Posterior cingulate gyrus (tissue), 11 donors: ENCODE measurements at regions not wholly inside any gene's neighbourhood (a gene's known extent, or its start where the extent isn't known, plus 50 kb on each side); places are given as distances from the start of the nearest gene placed in this dataset.
"Not testable (repeated sequence)": the region's sequence is repeated elsewhere in the genome, so short reads cannot be mapped to it uniquely, and the experiment has no call there.

Experiments
- DNase-seq, 10 donors: peaks; one replicate each; pipeline versions ENCODE4 v3.0.0 to v3.0.0-alpha.2; 2020 to 2021; ENCODE audit warnings: mixed read lengths in 3 of 10
- intact Hi-C: fragments of 100-400 bp; cut with DNase I; formaldehyde crosslinking; loops from one replicate; pipeline ENCODE4 v1.15.1; 2023

DNA sequence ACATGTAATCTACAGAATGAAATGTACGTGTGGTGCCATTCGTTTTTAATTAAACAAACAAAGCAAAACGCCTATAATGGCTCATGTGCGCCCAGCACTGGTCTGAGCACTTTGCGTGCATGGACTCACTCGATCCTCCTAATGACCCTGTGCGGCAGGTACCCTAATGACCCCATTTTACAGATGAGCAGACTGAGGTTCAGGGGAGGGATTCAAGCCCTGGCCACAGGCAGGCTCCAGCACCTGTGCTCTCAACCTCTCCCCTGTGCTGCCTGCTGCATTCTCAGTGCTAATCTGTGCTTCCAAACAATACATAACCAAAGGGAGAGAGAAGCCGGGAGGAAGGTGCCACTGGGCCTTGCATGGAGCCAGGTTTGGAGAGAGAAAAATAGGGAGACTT is 124.2 kb upstream of the ZBTB40 start:
- intact Hi-C loops, result no loop called here
- DNase-seq, result peak in 2 of 10 donors; percentile 4 to 39

DNA sequence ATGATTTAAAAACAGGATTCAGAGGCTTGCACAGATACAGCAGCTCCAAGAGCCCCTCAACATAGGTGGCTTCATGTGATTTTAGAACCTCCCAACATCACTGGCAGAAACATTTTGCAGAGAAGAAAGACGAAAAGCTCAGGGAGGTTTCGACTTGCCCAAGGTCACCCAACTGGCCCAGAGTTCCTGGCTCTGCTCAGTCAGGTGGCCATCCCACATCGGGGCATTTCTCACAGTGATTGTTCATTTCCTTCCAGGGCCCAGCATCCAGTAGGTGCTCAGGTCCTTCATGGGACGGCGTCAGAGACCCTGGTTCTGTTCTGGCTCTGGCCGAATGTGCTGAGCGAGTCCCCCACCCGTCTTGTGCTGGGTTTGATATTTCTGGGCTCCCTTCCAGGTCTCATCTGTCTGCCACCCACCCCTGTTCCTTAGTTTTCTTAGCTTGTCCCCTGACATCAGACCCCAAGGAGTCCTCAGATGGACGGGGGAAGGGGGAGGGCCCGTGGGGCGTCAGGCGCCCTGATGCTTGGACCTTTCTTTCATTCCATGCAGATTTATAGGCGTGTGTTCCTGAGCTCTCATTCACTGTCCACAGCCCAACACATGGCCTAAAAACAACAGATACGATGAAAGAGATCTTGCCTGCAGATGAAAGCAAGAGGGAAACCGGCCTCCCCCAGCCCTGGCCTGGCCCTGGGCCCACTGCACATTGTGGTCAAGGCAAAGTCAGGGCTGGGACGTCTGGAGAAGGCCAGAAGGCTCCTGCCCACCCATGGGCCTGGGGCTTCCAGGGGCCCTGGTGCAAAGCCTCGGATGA is 123.1 kb upstream of the ZBTB40 start:
- DNase-seq, result peak in 2 of 10 donors; percentile 7 to 72
- intact Hi-C loops, result no loop called here

DNA sequence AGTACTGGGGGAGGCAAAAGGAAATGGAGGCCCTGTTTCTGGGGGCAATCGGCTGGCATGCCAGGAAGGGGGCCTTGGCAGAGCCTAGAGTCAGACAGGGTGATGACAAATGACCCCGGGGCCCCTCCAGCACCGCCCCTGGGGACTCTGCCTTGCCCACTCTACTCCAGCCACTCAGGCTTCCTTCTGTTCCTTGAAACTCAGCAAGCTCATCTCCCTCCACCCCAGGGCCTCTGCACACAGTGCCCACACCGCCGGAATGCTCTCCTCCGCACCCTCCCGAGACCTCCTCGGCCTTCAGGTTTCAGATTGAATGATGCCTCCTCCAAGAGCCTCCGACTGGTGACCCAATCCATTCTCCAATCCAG is 122.5 kb upstream of the ZBTB40 start:
- intact Hi-C loops, result no loop called here
- DNase-seq, result no peak

DNA sequence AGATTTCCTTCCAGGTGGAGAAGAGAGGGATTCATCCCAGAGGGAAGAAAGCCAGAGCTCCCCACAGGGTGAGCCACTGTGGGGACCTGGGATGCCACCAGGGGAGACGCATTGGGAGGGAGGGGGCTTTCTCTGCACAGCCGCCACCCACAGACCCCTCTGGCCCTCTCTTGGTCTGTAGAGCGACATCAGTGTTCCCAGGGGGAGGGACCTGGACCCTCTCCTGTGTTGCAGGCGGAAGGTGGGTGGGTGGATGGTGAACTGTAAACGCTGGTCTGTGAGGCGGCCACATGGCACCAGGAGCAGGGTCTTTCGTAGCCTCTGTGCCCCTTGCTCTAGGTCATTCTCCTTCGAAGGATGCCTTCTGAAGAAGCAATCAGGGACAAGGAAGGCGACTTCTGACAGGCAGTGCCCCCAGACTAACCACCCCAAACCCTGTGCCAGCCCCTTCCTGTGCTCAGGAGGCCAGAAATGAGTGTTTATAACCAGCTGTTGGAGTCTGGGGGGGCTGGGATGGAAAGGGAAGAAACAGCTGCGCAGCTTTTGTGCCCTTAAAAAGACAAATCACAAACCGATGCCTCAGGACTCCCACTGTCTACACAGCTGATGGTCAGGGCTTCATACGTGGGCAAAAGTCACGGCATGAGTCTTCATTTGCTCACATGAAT is 121.4 kb upstream of the ZBTB40 start:
- intact Hi-C loops, result no loop called here
- peak in 1 of 10 donors; percentile 55 for DNase-seq

DNA sequence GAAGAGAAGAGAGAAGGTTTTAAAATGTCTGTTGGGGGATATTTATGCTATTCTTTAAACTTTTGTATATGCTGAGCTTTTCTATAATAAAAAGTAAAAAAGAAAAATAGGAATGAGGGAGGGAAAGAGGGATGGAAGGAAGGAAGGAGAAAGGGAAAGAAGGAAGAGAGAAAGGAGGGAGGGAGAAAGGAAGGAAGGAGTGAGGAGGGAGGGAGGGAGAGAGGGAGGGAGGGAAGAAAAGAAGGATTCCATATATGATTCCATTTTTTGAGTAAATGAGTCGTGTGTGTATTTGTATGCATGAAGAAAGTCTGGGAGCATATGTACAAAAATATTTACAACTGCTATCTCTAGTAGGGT is 120.9 kb upstream of the ZBTB40 start:
- DNase-seq, result no peak
- intact Hi-C loops, result no loop called here

DNA sequence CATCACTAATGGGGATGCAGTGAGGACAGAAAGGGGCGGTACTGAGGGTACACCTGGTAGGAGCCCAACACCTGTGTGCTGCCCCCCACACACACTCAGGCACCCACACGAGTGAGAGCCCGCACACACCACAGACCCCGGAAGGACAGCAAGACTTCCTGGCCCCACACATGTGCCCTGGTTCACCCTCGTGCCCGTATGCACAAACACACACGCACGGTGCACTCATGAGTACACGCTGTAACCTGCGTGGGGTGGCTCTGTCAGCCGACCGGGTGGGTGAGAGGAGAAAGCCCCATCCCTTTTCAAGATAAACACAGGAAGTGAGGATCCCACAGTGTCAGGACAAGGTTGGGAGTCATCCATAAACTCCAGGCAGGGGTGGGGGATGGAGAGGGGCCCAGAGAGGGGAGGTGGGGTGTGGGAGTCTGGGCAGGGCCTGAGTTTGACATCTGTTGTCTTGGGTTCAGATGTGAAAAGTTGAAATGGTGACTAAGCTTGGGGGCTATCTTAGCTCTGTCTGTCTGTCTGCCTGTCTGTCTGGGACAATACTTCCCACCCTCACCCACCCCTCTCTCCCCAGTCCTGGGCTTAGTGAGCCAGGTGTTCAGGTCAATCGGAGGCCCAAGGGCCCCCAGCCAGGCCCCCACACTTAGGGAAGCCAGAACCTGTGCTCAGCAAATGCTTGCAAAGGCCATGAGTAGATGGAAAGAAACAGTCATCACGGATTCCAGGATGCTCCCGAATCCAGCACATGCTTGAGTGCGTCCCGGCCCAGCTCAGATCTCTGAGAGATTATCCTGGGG is 119.8 kb upstream of the ZBTB40 start:
- intact Hi-C loops, result no loop called here
- DNase-seq, result peak in 1 of 10 donors; percentile 67

DNA sequence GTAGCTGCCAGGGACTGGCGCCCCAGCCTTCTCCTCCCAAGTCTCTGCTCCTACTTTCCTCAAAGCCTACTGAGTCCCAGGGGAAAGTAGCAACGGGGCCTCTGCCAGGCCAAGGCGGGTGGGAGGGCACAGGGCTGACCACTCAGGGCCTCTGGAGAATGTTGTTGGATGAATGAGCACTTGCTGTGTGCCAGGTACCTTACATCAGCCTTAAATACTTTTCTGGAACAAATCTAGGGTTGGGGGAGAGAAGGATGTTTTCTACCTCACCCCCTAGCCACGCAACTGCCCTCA is 119.3 kb upstream of the ZBTB40 start:
- no peak for DNase-seq
- intact Hi-C loops, result no loop called here

DNA sequence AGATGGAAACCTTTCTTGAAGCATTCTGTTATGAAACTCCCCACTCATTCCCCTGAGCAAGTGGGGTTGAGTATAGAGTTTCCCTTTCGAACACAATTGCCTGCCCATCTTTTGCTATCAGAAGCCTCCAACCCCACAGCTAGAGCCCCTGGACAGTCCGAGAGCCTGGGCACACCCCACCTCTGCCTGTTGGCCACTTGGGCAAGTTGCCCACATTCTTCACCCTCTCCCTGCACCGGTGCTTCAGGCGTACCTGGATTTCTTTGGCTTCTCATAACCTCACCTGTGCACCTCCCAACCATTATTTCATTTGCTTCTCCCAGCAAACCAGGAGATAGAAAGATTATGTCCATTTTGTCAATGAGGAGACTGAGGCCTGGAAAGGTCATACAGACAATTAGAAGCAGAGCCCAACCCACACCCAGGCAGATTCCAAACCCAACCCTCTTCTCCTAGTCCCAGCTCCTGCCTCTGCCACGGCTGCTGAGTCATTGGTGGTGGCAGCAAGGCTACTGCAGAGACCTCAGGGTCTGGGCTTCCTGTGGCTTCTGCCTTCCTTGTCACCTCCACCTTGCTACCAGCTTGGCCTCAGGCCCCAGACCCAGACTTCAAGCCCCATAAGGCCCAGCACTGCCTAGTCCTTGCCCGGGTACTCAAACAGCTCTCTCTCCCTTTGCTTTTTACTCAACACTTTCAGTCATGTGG is 118.7 kb upstream of the ZBTB40 start:
- peak in 1 of 10 donors; percentile 7 for DNase-seq
- intact Hi-C loops, result no loop called here

DNA sequence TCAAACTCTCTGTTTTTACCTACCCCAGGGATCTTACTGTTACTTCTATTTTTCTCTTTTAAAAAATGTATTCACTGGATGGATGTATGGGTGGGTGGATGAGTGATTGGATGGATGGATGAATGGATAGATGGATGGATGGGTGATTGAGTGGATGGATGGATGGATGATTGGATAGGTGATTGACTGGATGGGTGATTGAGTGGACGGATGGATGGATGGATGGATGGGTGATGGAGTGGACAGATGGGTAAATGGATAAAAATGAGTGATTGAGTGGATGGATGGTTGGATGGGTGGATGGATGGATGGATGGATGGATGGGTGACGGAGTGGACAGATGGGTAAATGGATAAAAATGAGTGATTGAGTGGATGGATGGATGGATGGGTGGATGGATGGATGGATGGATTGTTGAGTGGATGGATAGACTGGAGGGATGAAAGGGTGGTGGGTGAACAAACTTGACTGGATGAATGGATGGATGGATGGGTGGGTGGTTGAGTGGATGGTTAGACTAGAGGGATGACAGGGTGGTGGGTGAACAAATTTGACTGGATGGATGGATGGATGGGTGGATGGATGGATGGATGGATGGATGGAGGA is 118.0 kb upstream of the ZBTB40 start:
- intact Hi-C loops, result no loop called here
- DNase-seq, result no peak

DNA sequence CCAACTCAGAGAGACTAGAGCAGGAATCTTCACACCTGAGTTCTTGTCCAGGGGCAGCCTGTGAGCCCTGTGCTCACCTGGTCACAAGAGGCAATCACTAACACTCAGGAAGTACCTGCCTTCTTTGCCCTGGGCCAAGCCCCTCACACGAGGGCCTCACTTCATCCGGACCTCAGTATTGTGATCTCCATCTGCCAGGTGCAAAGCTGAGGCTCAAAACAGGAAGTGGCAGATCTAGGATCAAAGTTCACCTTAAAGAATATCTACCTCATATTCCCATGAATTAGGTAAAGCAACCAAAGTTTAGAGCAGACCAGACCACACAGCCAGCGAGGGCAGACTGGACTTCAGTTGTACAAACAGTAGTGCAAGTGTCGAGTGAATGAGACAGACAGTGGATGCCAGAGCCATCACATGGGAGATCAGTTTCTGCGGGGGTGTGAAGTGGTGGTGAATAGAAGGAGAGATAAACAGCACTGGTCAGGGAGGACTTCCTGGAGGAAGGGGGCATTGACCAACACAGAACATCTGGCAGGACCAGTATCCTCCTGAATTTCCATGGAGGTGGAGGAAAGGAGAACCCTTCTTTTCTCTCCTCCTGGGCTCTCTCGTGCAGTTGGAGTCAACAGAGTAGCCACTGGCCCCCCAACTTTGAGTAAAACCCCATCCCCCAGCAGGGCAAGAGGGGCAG is 116.6 kb upstream of the ZBTB40 start:
- intact Hi-C loops, result no loop called here
- peak in 1 of 10 donors; percentile 26 for DNase-seq

DNA sequence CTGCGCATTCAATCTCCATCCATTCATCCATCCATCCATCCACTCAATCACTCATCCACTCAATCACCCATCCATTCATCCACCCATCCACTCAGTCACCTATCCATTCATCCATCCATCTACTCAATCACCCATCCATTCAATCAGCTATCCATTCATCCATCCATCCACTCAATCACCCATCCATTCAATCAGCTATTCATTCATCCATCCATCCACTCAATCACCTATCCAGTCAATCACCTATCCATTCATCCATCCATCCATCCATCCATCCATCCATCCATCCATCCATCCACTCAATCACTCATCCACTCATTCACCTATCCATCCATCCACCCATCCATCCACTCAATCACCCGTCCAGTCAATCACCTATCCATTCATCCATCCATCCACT is 115.4 kb upstream of the ZBTB40 start:
- intact Hi-C loops, result not testable (repeated sequence)

DNA sequence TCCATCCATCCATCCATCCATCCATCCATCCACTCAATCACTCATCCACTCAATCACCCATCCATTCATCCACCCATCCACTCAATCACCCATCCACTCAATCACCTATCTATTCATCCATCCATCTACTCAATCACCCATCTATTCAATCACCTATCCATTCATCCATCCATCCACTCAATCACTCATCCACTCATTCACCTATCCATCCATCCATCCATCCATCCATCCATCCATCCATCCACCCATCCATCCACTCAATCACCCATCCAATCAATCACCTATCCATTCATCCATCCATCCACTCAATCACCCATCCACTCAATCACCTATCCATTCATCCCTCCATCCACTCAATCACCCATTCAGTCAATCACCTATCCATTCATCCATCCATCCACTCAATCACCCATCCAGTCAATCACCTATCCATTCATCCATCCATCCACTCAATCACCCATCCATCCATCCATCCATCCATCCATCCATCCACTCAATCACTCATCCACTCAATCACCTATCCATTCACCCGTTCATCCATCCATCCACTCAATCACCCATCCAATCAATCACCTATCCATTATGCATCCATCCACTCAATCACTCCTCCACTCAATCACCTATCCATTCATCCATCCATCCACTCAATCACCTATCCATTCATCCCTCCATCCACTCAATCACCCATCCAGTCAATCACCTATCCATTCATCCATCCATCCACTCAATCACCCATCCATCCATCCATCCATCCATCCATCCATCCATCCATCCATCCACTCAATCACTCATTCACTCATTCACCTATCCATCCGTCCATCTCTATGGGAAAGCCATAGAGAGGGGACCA is 114.7 kb upstream of the ZBTB40 start:
- intact Hi-C loops, DNase-seq: not testable (repeated sequence)

More for the DNA sequence above, 115.4 kb upstream of the ZBTB40 start:
- not testable (repeated sequence) for DNase-seq

DNA sequence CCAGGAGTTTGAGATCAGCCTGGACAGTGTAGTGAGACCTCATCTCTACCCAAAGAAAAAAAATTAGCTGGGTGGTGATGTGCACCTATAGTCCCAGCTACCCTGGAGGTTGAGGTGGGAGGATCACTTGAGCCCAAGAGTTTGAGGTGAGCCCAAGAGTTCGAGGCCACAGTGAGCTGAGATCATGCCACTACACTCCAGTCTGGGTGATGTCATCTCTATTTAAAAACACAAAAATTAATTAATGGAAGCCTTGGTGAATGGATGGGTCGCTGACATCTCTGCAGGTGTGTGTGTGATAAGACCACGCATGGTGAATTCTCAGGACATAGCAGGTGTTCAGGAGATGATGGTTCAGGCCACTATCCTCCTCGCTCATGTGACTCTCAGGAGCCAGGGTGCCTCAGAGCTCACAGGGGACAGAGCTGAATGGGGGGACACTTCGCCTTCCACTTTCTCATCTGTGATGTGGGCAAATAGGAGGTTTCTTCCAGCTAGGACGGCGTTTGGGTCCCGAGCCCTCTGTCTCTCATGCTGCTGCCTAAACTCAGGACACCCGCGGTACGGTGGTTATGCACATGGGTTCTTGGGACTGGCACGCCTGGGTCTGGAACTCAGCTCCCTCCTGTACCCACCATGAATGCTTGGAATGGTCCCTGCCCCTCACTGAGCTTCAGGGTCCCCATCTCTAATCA is 113.4 kb upstream of the ZBTB40 start:
- intact Hi-C loops, result no loop called here
- DNase-seq, result peak in 1 of 10 donors; percentile 67

DNA sequence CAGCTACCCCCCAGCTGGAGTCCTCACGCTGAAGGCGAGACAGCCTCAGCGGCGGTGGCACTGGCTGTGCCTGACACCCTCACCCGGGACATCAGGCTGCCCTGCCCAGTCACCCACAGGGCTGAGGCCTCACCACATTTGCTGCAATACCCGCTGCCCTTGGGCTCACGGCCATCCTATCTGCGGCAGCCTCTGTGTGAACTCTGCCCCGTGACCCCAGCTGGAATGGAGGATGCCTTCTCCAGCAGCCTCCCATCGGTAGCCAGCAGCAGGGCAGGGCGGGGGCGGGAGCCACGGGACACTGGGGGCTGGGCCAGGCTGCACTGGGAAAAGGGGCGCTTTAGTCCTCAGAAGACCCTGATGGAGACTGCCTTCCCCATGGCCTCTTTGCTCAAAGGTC is 112.4 kb upstream of the ZBTB40 start:
- intact Hi-C loops, result no loop called here
- DNase-seq, result peak in 1 of 10 donors; percentile 75

DNA sequence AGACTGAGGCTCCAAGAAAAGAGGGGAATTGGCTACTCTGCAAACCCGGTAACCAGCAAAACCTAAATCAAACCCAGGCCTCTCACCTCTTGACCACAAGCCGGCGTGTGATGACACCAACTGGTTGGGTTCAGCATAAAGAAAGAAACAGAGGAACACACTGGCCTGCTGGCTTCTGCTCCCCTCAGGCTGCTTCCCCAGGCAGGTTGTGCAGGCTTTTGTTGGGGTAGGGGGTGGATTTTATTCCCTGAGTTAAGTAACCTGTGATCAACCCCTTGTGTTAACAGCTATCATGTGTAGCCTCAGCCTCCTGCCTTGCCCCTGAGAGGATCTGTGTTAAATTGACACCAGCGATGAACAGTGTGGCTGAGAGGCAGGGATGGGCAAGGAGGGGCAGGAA is 111.6 kb upstream of the ZBTB40 start:
- peak in 1 of 10 donors; percentile 15 for DNase-seq
- intact Hi-C loops, result no loop called here

DNA sequence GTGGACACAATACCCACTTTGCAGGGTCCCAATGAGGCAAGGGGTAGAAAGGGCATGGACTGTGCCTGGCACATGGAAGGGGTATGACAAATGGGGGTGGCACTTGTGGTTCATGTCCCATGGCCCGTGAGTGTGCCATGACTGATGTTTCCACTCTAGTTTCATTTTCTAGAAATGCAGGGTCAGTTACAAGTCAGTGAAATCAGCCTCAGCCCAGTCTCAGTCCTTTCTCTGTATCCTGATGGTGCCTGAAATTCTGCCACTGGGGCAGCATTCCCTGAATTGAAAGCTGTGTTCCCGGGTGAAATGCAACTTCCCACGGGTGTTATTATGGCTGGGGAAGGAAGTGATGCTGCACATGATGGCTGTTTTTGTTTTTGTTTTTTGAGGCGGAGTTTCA is 110.8 kb upstream of the ZBTB40 start:
- intact Hi-C loops, result no loop called here
- DNase-seq, result peak in 1 of 10 donors; percentile 0

DNA sequence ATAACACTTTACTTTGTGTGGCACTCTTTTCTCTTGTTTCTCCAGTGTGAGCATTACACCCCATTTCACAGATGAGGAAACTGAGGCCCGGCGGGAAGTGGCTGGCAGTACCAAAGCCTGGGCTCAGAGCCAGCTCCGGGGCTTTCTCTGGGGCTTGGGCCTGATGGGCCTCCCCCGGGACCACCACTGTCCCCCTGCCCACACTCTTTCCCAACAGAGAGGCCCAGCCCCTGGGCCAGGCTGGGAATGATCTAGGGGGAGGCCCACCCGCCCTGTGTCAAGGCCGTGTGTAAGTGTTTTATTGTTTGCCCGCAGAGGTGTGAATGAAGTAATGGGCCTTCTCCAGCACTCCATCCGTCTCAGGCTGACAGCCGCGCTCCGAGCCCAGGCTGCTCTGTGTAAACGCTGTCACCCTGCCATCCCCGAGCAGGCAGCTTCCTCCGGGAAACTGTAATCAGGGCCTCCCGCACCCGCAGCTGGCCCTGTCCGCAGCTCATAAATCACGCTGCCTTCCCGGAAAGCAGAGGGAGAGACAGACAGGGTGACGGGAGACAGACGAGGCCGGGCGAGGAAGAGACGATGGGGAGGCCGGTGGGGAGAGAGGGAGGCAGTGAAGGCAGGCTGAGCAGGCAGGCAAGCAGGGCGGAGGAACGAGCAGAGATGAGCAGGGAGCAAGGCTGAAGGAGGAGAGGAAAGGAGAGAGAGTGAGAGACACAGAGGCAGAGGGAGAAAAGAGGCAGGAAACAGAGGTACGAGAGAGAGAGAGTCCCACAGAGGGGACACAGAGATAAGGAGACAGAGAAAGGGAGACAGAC is 109.7 kb upstream of the ZBTB40 start:
- intact Hi-C loops, result no loop called here
- DNase-seq, result peak in 7 of 10 donors; percentile 12 to 89 (median 33)
